Right cardiac atrium (tissue), 5 donors: ENCODE measurements at regions not wholly inside any gene's neighbourhood (a gene's known extent, or its start where the extent isn't known, plus 50 kb on each side); places are given as distances from the start of the nearest gene placed in this dataset.

Experiments used
- ATAC-seq, 2 donors: fragments of 200-7000 bp; cut with Tn5 transposase; one replicate each; pipeline versions ENCODE4 v1.8.0 to v1.9.1; 2020; ENCODE audit warnings: moderate library complexity in 2 of 2, mild to moderate bottlenecking in 1 of 2
- DNase-seq, 3 donors: peaks; one replicate each; pipeline ENCODE4 v3.0.0-alpha.2; 2020
- H3K27ac ChIP-seq: one replicate; pipeline ENCODE4 v1.5.1; 2013; ENCODE audit warnings: mild to moderate bottlenecking, low read length, control low read depth, moderate library complexity
- H3K27me3 ChIP-seq: one replicate; pipeline ENCODE4 v1.6.1; 2013; ENCODE audit not compliant: control insufficient read depth, insufficient read depth
- H3K4me1 ChIP-seq: one replicate; pipeline ENCODE4 v1.6.1; 2013; ENCODE audit warnings: low read length; ENCODE audit not compliant: control insufficient read depth, insufficient read depth
- H3K4me3 ChIP-seq: one replicate; pipeline ENCODE4 v1.5.1; 2013; ENCODE audit warnings: low read length, control low read depth
- H3K9me3 ChIP-seq: one replicate; pipeline ENCODE4 v1.6.1; 2013; ENCODE audit warnings: low read length; ENCODE audit not compliant: control insufficient read depth
- WGBS: extraction: QIAGEN DNeasy Blood & Tissue Kit; methylation state at CpG from one replicate; pipeline ENCODE4 v1.1.7; 2013; 5-methylcytosine and 5-hydroxymethylcytosine counted together
- intact Hi-C, 4 donors: fragments of 100-400 bp; cut with DNase I; formaldehyde crosslinking; loops; one replicate each; pipeline versions ENCODE4 v1.11.0 to v1.14.0; 2022 to 2023
- donor health status: healthy with polysubstance abuse.
- donor health status: DM: no; HTN: yes; CAD: no.
- donor health status: DM: no; HTN: no; CAD: no.
- donor health status: DM: no; HTN: yes; CAD: no; lungs with severe emphysema.
- donor health status: DM: yes; HTN: yes; CAD: no.

DNA sequence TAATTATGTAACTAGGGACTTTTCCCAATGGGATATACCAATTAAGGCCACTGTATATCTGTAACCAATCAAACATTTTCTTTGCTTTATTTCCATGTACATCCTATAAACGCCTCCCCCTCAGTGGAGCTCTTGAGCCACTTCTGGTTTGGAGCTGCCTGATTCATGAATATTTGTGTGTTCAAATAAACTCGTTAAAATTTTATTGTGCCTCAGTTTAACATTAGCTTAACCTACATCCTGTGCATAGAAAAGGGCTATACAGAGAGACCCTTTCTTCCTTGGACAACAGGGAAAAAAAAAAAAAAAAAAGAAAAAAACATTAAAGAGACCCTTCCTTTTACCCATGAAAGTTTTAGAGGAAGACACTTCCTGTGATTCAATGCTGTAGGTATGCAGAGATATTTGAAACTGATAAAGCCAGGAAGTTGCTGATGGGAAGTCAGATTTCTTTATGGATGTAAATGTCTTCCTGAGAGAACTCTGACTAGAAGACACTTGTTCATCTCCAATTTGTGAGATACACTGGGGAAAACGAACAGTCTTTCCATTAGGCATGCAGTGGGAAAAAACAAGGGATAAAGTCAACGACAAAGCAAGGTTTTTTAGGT lies 614.6 kb upstream of the SOX11 start:
- Histone ChIP-seq H3K4me3 (no peak overlapping the region), H3K9me3 (no peaks in the 10 kb centered on the region), H3K27me3 (no peaks in the 10 kb centered on the region), H3K27ac (no peak overlapping the region), H3K4me1 (no peaks in the 10 kb centered on the region)
- WGBS, result 62% methylated on average over 4 of the region's 4 CpGs
- DNase-seq (no peak), ATAC-seq (no peak)
- intact Hi-C loops, result no loop called here

DNA sequence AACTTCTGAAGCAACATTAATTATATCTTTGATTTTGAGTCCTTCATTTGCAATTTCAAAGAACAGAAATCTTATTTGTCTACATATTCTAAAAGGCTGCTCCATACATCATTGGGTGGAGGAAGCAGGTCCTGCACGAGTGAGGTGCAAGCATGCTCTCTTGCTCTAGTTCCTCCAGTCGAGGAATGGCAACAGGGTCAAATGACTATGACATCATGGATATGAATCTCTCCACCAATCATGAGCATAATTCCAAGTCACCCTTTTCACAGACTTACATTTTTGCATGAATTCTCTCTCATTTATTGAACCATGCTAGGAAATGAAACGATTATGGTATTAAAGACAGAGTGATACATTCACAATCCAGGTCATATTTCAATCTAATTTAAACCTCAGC lies 608.8 kb upstream of the SOX11 start:
- Histone ChIP-seq H3K9me3 (no peaks in the 10 kb centered on the region), H3K27me3 (no peaks in the 10 kb centered on the region), H3K4me1 (no peaks in the 10 kb centered on the region), H3K27ac (no peak overlapping the region), H3K4me3 (no peak overlapping the region)
- intact Hi-C loops, result no loop called here
- DNase-seq, result no peak
- 68% methylated on average over 3 of the region's 3 CpGs for WGBS
- no peak for ATAC-seq

DNA sequence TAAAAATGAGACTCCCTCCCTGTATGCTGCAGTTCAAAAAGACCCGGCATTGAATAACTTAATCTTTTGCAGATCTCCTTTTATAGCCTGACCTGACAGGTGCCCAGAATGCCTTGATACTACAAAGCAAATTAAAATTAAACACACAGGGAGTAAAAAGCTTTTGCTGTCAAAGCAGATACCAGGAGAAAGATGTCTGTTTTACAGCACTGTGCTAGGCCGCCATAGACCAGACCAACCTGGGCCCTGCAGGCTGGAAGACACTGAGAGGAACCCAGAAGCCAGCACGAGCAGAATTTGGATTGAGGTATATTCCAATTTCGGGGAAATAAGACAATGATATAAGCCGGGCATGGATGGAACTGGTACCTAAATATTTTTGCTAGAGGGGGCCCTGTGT lies 602.8 kb upstream of the SOX11 start:
- Histone ChIP-seq H3K4me3 (no peak overlapping the region), H3K4me1 (no peaks in the 10 kb centered on the region), H3K27ac (no peak overlapping the region), H3K9me3 (no peaks in the 10 kb centered on the region), H3K27me3 (no peaks in the 10 kb centered on the region)
- ATAC-seq (no peak), DNase-seq (no peak)
- intact Hi-C loops, result no loop called here
- 78% methylated on average over 5 of the region's 5 CpGs for WGBS

DNA sequence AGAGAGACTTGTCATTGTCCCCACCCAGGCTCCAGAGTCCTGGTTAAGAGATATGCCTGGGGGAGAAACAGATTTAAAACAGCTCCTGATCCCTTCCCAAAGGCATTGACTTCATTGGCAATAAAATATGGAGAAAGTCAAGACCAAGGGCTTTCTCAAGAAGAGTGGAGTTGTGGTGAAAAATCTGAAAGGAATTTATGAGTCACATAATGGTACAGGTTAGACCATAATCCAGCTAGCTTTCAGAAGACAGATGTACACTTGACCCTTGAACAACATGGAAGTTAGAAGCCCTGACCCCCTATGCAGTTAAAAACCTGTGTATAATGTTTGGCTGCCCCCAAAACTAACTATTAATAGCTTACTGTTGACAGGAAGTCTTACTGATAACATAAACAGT lies 599.1 kb upstream of the SOX11 start:
- DNase-seq (no peak), ATAC-seq (no peak)
- no peaks in the 10 kb centered on the region for H3K27me3 ChIP-seq
- no peak overlapping the region for H3K4me3 ChIP-seq
- intact Hi-C loops, result no loop called here
- H3K9me3 ChIP-seq, result no peaks in the 10 kb centered on the region
- H3K27ac ChIP-seq, result no peak overlapping the region
- H3K4me1 ChIP-seq, result no peaks in the 10 kb centered on the region

DNA sequence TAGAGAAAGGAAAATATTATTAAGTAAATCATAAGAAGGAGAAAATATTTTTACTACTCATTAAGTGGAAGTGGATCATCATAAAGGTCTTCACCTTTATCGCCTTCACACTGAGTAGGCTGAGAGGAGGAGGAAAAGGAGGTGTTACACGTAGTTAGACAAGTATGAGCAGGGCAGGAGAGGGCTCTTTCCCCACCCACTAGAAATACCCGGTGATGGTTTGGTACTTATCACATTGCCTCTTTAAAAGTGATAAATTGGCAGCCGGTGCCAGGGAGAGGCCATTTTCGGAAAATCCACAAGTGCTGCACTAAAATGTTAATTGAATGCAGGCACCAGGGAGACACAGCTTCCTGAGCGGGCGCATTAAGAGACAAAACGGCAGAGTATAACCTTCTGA lies 598.7 kb upstream of the SOX11 start:
- 58% methylated on average over 8 of the region's 8 CpGs for WGBS
- Histone ChIP-seq H3K27ac (no peak overlapping the region), H3K4me3 (no peak overlapping the region), H3K27me3 (no peaks in the 10 kb centered on the region), H3K9me3 (no peaks in the 10 kb centered on the region), H3K4me1 (no peaks in the 10 kb centered on the region)
- ATAC-seq, result no peak
- DNase-seq, result no peak
- intact Hi-C loops, result no loop called here

DNA sequence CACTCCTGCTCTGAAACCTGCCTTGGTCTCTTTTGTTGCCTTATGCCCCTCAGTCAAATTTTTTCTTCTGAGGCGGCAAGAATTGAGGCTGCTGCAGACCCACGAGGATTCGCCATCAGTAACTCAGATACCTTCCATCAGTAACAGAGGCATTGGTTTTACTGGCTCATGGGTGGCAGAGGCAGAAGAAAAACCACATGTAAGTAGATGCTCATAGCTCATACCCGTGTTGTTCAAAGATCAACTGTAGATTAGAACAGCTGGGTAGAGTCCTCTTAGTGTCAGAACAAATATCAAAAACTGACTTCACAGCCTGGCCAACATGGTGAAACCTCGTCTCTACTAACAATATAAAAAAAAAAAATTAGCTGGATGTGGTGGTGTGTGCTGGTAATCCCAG lies 598.0 kb upstream of the SOX11 start:
- no peaks in the 10 kb centered on the region for H3K4me1 ChIP-seq
- H3K27ac ChIP-seq, result no peak overlapping the region
- ATAC-seq, result no peak
- intact Hi-C loops, result no loop called here
- H3K9me3 ChIP-seq, result no peaks in the 10 kb centered on the region
- H3K27me3 ChIP-seq, result no peaks in the 10 kb centered on the region
- no peak overlapping the region for H3K4me3 ChIP-seq
- WGBS, result 84% methylated on average over 5 of the region's 5 CpGs
- no peak for DNase-seq

DNA sequence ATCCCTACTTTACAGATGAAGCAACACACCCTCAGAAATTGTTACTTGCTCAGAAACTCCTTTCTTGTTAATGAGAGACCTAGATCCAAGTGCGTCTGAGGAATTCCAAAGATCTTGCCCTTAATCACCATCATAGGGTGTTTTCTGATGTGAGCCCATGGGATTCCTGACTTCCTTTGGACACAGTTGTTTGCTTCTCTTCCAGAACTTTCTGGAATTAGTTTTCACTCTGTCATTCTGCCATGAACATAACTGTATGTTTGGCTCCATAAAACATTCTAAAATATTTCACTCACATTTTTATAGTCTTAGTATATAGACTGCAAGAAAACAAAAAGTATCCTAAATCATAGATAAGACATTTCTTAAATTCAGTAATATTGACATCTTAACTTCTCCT lies 593.9 kb upstream of the SOX11 start:
- 58% methylated on average over 1 of the region's 1 CpG for WGBS
- Histone ChIP-seq H3K4me1 (no peaks in the 10 kb centered on the region), H3K9me3 (no peaks in the 10 kb centered on the region), H3K27me3 (no peaks in the 10 kb centered on the region), H3K27ac (no peak overlapping the region), H3K4me3 (no peak overlapping the region)
- DNase-seq (no peak), ATAC-seq (no peak)
- intact Hi-C loops, result no loop called here

DNA sequence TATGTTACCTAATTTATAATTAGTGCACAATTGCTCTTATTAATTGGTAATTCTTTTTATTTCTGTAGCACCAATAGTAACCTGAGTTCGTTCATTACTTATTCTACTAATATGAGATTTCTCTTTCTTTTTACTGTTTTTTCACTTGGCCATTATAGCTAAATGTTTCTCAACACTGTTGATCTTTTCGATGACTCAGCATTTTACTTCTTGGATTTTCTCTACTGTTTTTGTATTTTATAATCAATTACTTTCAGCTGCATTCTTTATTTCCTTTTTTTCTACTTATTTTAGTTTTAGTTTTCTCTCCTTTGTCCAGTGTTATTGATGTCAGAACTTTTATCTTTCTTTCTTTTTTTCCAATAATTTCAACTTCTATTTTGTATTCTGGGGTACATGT lies 589.4 kb upstream of the SOX11 start:
- H3K4me1 ChIP-seq, result no peaks in the 10 kb centered on the region
- intact Hi-C loops, result no loop called here

DNA sequence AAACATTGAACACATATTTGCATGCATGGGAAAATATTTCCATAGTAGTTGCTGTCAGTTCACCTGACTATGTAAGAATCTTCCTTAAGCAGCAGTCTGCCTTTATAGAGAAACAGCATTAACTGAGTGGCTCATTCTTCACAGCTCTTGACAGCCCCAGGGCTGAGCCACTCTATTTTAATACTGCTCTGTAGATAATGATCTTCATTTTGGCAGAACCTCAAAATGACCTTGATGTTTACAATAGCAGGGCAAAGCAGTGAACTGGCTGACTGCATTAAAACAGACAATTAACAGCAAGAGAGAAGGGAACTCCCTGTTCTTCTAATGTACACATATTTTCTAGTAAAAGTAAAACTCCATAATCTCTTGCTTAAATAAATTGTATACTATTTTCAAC lies 580.6 kb upstream of the SOX11 start:
- no peak overlapping the region for H3K4me3 ChIP-seq
- H3K27ac ChIP-seq, result no peak overlapping the region
- H3K9me3 ChIP-seq, result no peaks in the 10 kb centered on the region
- ATAC-seq (no peak), DNase-seq (no peak)
- no peaks in the 10 kb centered on the region for H3K27me3 ChIP-seq
- H3K4me1 ChIP-seq, result no peaks in the 10 kb centered on the region
- intact Hi-C loops, result no loop called here

More for the DNA sequence above, 589.4 kb upstream of the SOX11 start:
- no peak for ATAC-seq
- Histone ChIP-seq H3K9me3 (no peaks in the 10 kb centered on the region), H3K27ac (no peak overlapping the region), H3K27me3 (no peaks in the 10 kb centered on the region), H3K4me3 (no peak overlapping the region)
- DNase-seq, result no peak
- 86% methylated on average over 2 of the region's 2 CpGs for WGBS

DNA sequence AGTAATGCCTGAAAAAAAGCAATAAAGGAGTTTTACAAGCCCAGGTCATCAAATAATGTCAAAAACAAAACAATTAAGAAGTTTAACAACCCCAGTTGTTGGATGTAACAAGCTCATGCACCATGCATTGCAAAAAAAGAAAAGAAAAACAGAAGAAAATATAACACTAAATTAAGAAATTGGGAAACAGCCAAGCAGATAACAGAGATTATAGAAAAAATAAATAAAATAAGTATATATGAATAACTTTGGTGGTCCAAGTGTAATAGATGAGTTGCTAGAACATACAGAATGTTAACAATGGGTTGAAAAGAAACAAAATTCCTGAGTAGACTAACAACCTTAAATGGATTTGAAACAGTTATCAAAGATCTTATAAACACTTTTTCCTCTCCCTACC lies 573.1 kb upstream of the SOX11 start:
- no peaks in the 10 kb centered on the region for H3K4me1 ChIP-seq
- no peaks in the 10 kb centered on the region for H3K9me3 ChIP-seq
- H3K27ac ChIP-seq, result no peak overlapping the region
- ATAC-seq (no peak), DNase-seq (no peak)
- no peak overlapping the region for H3K4me3 ChIP-seq
- peaks cover 3% of the 10 kb centered on the region for H3K27me3 ChIP-seq
- intact Hi-C loops, result no loop called here

DNA sequence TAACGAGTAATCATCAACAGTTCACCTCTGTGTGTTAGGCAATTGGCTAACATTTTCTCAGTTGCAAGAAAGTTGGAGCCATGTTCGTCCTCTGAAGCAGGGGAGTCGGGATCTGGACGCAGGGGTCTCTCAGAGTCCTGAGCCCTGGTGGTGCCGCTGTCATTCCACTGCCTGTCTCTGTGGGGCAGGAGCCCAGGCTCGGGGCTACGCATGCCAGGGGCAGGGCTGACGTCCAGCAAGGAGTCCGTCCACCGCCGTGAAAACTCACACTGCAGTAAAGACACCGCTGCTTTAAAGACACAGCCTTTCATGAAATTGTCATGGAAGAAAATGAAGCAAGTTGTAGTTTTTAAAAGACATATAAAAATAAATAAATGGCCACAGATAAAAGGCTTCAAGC lies 571.1 kb upstream of the SOX11 start:
- Histone ChIP-seq H3K4me1 (no peaks in the 10 kb centered on the region), H3K27ac (no peak overlapping the region), H3K27me3 (peaks cover 3% of the 10 kb centered on the region), H3K9me3 (no peaks in the 10 kb centered on the region), H3K4me3 (no peak overlapping the region)
- WGBS, result 19% methylated on average over 12 of the region's 12 CpGs
- no peak for ATAC-seq
- intact Hi-C loops, result no loop called here
- DNase-seq, result no peak

DNA sequence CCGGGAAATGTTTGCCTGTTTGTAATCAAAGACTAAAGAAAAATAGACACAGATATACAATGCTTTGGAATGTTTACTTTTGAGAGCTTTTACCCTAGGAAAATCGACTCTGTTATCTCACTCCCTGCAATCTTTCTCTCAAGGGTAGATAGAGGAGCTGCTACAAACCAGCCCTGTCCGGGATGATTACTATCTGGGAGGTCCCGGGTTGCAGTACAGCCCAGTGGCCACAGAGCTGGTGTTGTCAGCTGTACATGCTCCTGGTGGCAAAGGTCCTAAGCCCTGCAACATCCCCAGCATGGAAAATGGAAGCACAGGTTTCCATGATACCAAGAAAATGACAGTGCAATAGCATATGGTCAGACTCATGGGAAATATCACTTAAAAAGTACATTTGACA lies 570.5 kb upstream of the SOX11 start:
- H3K27ac ChIP-seq, result no peak overlapping the region
- WGBS, result 6% methylated on average over 4 of the region's 4 CpGs
- DNase-seq (no peak), ATAC-seq (no peak)
- H3K4me3 ChIP-seq, result no peak overlapping the region
- H3K9me3 ChIP-seq, result no peaks in the 10 kb centered on the region
- intact Hi-C loops, result no loop called here
- no peaks in the 10 kb centered on the region for H3K4me1 ChIP-seq
- H3K27me3 ChIP-seq, result peaks cover 3% of the 10 kb centered on the region
